ENCODE measurements at regions not wholly inside any gene's neighbourhood (a gene's known extent, or its start where the extent isn't known, plus 50 kb on each side); places are given as distances from the start of the nearest gene placed in this dataset.

GRCh38 chr3:16721494-16721893 is 116.3 kb upstream of the DAZL start:
- peaks cover 11% of the 10 kb centered on the region; the same call in 2 of the 3 replicates for H3K4me1 Mint-ChIP-seq
- Histone ChIP-seq H3K79me2 (replicated peaks; ENCODE audit: insufficient read depth) (no peaks in the 10 kb centered on the region), H3K9me2 (ENCODE audit: insufficient read depth) (peaks cover 18% of the 10 kb centered on the region), H3K4me2 (no peak overlapping the region), H3F3A (replicated peaks; ENCODE audit: low read depth) (no peaks in the 10 kb centered on the region), H3K27me3 (ENCODE audit: insufficient read depth) (no peaks in the 10 kb centered on the region), H2AFZ (peak overlapping the region; percentile 65; the same call in 1 of the 2 replicates), H3K4me3 (no peak overlapping the region), H3K4me1 (ENCODE audit: insufficient read depth) (peaks cover 9% of the 10 kb centered on the region; the same call in 1 of the 2 replicates), H4K20me1 (replicated peaks; ENCODE audit: insufficient read depth) (no peaks in the 10 kb centered on the region), H3K27ac (ENCODE audit: low read depth) (no peak overlapping the region), H3K36me3 (ENCODE audit: insufficient read depth) (peaks cover 12% of the 10 kb centered on the region)
- H3K27ac Mint-ChIP-seq: no peak overlapping the region
- H3K9me3 Mint-ChIP-seq: peaks cover 11% of the 10 kb centered on the region
- H3K36me3 Mint-ChIP-seq (ENCODE audit: low read depth): peaks cover 9% of the 10 kb centered on the region
- no peak overlapping the region for H3K4me3 Mint-ChIP-seq
- TF ChIP-seq ZNF462 (CRISPR knock-in tag; IDR thresholded peaks at IDR 0.05) (no peak), JUNB (IDR thresholded peaks at IDR 0.05; ENCODE audit: unreplicated experiment) (no peak), CREB1 (CRISPR knock-in tag; IDR thresholded peaks at IDR 0.05; ENCODE audit: low read depth) (no peak), CTCF (conservative IDR thresholded peaks at IDR 0.05; ENCODE audit: low read depth in 2 of 2) (no peak), EZH2phosphoT487 (IDR thresholded peaks at IDR 0.05; ENCODE audit: unreplicated experiment) (no peak), REST (IDR thresholded peaks at IDR 0.05; ENCODE audit: unreplicated experiment) (no peak), POLR2AphosphoS5 (IDR thresholded peaks at IDR 0.05; ENCODE audit: low read depth) (no peak), ETS1 (IDR thresholded peaks at IDR 0.05) (no peak), NANOG (IDR thresholded peaks at IDR 0.05; ENCODE audit: borderline replicate concordance) (no peak), STAT1 (IDR thresholded peaks at IDR 0.05; ENCODE audit: unreplicated experiment) (no peak), ZNF114 (CRISPR knock-in tag; IDR thresholded peaks at IDR 0.05) (no peak), EZH2 (IDR thresholded peaks at IDR 0.05; ENCODE audit: low read depth, unreplicated experiment) (no peak), ZNF331 (CRISPR knock-in tag; IDR thresholded peaks at IDR 0.05; ENCODE audit: low read depth) (no peak)
- no peak for DNase-seq (ENCODE audit: low spot score)
- H3K27me3 Mint-ChIP-seq (ENCODE audit: insufficient read depth, low read depth, poor library complexity): no peaks in the 10 kb centered on the region
- ATAC-seq: no peak

Data from GM23338 (cell line).